ENCODE measurements at regions not wholly inside any gene's neighbourhood (a gene's known extent, or its start where the extent isn't known, plus 50 kb on each side); places are given as distances from the start of the nearest gene placed in this dataset.
"Not testable (repeated sequence)": the region's sequence is repeated elsewhere in the genome, so short reads cannot be mapped to it uniquely, and the experiment has no call there.

DNA sequence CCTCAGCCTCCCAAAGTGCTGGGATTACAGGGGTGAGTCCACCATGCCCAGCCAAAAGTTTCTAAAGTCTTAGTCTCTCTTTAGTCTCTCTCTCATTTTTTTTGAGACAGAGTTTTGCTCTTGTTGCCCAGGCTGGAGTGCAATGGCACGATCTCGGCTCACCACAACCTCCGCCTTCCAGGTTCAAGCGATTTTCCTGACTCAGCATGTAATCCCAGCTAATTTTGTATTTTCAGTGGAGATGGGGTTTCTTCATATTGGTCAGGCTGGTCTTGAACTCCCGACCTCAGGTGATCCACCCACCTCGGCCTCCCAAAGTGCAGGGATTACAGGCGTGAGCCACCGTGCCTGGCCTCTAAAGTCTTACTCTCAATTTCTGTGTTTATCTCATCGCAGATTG lies 100.1 kb upstream of the GRK3 start:
- TF ChIP-seq, protein P1, sequence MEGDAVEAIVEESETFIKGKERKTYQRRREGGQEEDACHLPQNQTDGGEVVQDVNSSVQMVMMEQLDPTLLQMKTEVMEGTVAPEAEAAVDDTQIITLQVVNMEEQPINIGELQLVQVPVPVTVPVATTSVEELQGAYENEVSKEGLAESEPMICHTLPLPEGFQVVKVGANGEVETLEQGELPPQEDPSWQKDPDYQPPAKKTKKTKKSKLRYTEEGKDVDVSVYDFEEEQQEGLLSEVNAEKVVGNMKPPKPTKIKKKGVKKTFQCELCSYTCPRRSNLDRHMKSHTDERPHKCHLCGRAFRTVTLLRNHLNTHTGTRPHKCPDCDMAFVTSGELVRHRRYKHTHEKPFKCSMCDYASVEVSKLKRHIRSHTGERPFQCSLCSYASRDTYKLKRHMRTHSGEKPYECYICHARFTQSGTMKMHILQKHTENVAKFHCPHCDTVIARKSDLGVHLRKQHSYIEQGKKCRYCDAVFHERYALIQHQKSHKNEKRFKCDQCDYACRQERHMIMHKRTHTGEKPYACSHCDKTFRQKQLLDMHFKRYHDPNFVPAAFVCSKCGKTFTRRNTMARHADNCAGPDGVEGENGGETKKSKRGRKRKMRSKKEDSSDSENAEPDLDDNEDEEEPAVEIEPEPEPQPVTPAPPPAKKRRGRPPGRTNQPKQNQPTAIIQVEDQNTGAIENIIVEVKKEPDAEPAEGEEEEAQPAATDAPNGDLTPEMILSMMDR (IDR thresholded peaks at IDR 0.05 in 2 of 3, conservative IDR thresholded peaks at IDR 0.05 in 1 of 3; ENCODE audit: borderline replicate concordance in 1 of 3, insufficient read depth in 1 of 3, low read depth in 2 of 3, low read length in 2 of 3), result not testable (repeated sequence)
- TF ChIP-seq POLR2AphosphoS5 (IDR thresholded peaks at IDR 0.05; ENCODE audit: low read depth, low read length); POLR2A (IDR thresholded peaks at IDR 0.05; ENCODE audit: borderline replicate concordance, extremely low read depth, insufficient read depth, insufficient read length); YY1 (IDR thresholded peaks at IDR 0.05; ENCODE audit: extremely low read depth, insufficient replicate concordance, low read depth, low read length): not testable (repeated sequence)
- TF ChIP-seq, protein P2, sequence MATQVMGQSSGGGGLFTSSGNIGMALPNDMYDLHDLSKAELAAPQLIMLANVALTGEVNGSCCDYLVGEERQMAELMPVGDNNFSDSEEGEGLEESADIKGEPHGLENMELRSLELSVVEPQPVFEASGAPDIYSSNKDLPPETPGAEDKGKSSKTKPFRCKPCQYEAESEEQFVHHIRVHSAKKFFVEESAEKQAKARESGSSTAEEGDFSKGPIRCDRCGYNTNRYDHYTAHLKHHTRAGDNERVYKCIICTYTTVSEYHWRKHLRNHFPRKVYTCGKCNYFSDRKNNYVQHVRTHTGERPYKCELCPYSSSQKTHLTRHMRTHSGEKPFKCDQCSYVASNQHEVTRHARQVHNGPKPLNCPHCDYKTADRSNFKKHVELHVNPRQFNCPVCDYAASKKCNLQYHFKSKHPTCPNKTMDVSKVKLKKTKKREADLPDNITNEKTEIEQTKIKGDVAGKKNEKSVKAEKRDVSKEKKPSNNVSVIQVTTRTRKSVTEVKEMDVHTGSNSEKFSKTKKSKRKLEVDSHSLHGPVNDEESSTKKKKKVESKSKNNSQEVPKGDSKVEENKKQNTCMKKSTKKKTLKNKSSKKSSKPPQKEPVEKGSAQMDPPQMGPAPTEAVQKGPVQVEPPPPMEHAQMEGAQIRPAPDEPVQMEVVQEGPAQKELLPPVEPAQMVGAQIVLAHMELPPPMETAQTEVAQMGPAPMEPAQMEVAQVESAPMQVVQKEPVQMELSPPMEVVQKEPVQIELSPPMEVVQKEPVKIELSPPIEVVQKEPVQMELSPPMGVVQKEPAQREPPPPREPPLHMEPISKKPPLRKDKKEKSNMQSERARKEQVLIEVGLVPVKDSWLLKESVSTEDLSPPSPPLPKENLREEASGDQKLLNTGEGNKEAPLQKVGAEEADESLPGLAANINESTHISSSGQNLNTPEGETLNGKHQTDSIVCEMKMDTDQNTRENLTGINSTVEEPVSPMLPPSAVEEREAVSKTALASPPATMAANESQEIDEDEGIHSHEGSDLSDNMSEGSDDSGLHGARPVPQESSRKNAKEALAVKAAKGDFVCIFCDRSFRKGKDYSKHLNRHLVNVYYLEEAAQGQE (IDR thresholded peaks at IDR 0.05; ENCODE audit: low read depth), result not testable (repeated sequence)
